ENCODE measurements at regions not wholly inside any gene's neighbourhood (a gene's known extent, or its start where the extent isn't known, plus 50 kb on each side); places are given as distances from the start of the nearest gene placed in this dataset.

- TF ChIP-seq CTCF (conservative IDR thresholded peaks at IDR 0.05; ENCODE audit: low read depth, low read length): no peak
- no peak for TF ChIP-seq EZH2 (IDR thresholded peaks at IDR 0.05; ENCODE audit: low read length, unreplicated experiment)
These were observed 351.2 kb upstream of the ARGLU1 start for GRCh38 chr13:106919133-106919532.

All from PC-3 (cell line).